ENCODE measurements at regions not wholly inside any gene's neighbourhood (a gene's known extent, or its start where the extent isn't known, plus 50 kb on each side); places are given as distances from the start of the nearest gene placed in this dataset.
A peak's percentile ranks its signal among the peaks of the same experiment; 100 is the strongest.
"Not testable (repeated sequence)": the region's sequence is repeated elsewhere in the genome, so short reads cannot be mapped to it uniquely, and the experiment has no call there.

DNA sequence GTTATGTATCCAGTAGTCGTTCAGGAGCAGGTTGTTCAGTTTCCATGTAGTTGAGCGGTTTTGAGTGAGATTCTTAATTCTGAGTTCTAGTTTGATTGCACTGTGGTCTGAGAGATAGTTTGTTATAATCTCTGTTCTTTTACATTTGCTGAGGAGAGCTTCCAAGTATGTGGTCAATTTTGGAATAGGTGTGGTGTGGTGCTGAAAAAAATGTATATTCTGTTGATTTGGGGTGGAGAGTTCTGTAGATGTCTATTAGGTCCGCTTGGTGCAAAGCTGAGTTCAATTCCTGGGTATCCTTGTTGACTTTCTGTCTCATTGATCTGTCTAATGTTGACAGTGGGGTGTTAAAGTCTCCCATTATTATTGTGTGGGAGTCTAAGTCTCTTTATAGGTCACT is 68.6 kb upstream of the IZUMO1R start:
- DNase-seq, result not testable (repeated sequence)

DNA sequence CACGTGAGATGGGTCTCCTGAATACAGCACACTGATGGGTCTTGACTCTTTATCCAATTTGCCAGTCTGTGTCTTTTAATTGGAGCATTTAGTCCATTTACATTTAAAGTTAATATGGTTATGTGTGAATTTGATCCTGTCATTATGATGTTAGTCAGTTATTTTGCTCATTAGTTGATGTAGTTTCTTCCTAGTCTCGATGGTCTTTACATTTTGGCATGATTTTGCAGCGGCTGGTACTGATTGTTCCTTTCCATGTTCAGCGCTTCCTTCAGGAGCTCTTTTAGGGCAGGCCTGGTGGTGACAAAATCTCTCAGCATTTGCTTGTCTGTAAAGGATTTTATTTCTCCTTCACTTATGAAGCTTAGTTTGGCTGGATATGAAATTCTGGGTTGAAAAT is 68.0 kb upstream of the IZUMO1R start:
- not testable (repeated sequence) for DNase-seq

DNA sequence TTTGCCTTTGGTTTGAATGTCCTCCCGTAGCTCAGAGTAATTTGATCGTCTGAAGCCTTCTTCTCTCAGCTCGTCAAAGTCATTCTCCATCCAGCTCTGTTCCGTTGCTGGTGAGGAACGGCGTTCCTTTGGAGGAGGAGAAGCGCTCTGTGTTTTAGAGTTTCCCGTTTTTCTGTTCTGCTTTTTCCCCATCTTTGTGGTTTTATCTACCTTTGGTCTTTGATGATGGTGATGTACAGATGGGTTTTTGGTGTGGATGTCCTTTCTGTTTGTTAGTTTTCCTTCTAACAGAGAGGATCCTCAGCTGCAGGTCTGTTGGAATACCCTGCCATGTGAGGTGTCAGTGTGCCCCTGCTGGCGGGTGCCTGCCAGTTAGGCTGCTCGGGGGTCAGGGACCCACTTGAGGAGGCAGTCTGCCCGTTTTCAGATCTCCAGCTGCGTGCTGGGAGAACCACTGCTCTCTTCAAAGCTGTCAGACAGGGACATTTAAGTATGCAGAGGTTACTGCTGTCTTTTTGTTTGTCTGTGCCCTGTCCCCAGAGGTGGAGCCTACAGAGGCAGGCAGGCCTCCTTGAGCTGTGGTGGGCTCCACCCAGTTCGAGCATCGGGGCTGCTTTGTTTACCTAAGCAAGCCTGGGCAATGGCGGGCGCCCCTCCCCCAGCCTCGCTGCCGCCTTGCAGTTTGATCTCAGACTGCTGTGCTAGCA is 66.8 kb upstream of the IZUMO1R start:
- peak; percentile 33 for DNase-seq

GRCh38 chr11:94238154-94238735 is 66.1 kb upstream of the IZUMO1R start:
- DNase-seq, result peak; percentile 21

- not testable (repeated sequence) for DNase-seq
Observed at GRCh38 chr11:94238774-94239173, 65.6 kb upstream of the IZUMO1R start.

DNA sequence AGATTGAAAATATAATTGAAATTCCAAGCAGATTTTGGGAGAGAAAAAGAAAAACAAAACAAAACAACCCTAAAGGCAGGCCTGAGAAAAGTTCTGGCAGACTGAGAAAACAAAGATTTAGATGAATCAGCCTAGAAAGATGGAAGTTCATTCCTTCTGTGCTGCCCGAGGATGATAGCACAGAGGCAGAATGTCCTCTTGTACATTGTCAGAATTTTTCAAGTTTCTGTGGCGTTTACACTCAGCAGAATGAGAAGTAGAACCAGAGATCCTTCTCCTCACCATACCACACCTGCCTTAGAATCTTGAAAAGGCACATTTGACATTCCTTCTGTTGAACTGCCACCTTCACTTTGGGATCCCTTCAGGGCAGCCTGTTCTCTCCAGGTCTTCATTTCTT is 62.5 kb upstream of the IZUMO1R start:
- DNase-seq, result no peak

GRCh38 chr11:94243571-94244515 is 60.5 kb upstream of the IZUMO1R start:
- no peak for DNase-seq

- no peak for DNase-seq
Observed at GRCh38 chr11:94245121-94245520, 59.3 kb upstream of the IZUMO1R start.

GRCh38 chr11:94248301-94248700 is 56.1 kb upstream of the IZUMO1R start:
- DNase-seq, result not testable (repeated sequence)

DNA sequence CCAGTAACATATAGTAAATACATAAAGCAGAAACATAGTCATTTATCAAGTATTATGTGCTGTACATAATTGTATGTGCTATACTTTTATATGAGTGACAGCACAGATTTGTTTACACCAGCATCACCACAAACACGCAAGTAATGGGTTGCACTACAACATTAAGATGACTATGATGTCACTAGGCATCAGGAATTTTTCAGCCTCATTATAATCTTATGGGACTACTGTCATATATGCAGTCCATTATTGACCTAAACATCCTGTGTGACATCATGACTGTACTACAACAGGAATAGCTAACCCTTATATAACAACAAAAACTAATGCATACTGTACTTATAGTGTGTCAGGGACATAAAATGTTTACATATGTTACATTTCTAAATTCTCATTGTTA is 50.2 kb upstream of the IZUMO1R start:
- DNase-seq, result no peak

Measured in stimulated activated CD4-positive, alpha-beta T cell treated with anti-CD3 and anti-CD28 coated beads, Interleukin-15, amount 100 ng/mL, for 24 hours (primary cell).